Esophagus mucosa (tissue), 1 donor: ENCODE measurements at regions not wholly inside any gene's neighbourhood (a gene's known extent, or its start where the extent isn't known, plus 50 kb on each side); places are given as distances from the start of the nearest gene placed in this dataset.
"Not testable (repeated sequence)": the region's sequence is repeated elsewhere in the genome, so short reads cannot be mapped to it uniquely, and the experiment has no call there.

Experiments
- ATAC-seq: fragments of 200-7000 bp; cut with Tn5 transposase; one replicate; pipeline ENCODE4 v1.9.1; 2020
- donor health status: DM: yes; HTN: yes; CAD: no.

GRCh38 chr13:90197722-90198121, 1149.8 kb upstream of the MIR17HG start:
- no peak for ATAC-seq

- ATAC-seq = no peak
Measured at GRCh38 chr13:90201202-90201601, 1146.3 kb upstream of the MIR17HG start.

- ATAC-seq = no peak
Measured at GRCh38 chr13:90201676-90202460, 1145.6 kb upstream of the MIR17HG start.

- no peak for ATAC-seq
Measured at GRCh38 chr13:90205081-90205480, 1142.4 kb upstream of the MIR17HG start.

- no peak for ATAC-seq
Measured at GRCh38 chr13:90205911-90206310, 1141.6 kb upstream of the MIR17HG start.

GRCh38 chr13:90217275-90217674, 1130.2 kb upstream of the MIR17HG start:
- ATAC-seq = no peak

- ATAC-seq = no peak
Measured at GRCh38 chr13:90222758-90223157, 1124.7 kb upstream of the MIR17HG start.

- no peak for ATAC-seq
Measured at GRCh38 chr13:90230311-90230710, 1117.2 kb upstream of the MIR17HG start.

- no peak for ATAC-seq
Measured at GRCh38 chr13:90232291-90232690, 1115.2 kb upstream of the MIR17HG start.

- ATAC-seq = no peak
Measured at GRCh38 chr13:90233933-90234672, 1113.4 kb upstream of the MIR17HG start.

- no peak for ATAC-seq
Measured at GRCh38 chr13:90237852-90238251, 1109.6 kb upstream of the MIR17HG start.

GRCh38 chr13:90238413-90238812, 1109.1 kb upstream of the MIR17HG start:
- ATAC-seq = no peak

GRCh38 chr13:90239130-90239529, 1108.4 kb upstream of the MIR17HG start:
- no peak for ATAC-seq

GRCh38 chr13:90246005-90246404, 1101.5 kb upstream of the MIR17HG start:
- ATAC-seq = no peak

GRCh38 chr13:90246687-90247345, 1100.7 kb upstream of the MIR17HG start:
- ATAC-seq = no peak

GRCh38 chr13:90253806-90254205, 1093.7 kb upstream of the MIR17HG start:
- no peak for ATAC-seq

GRCh38 chr13:90254437-90254836, 1093.0 kb upstream of the MIR17HG start:
- no peak for ATAC-seq

- ATAC-seq = no peak
Measured at GRCh38 chr13:90256746-90257145, 1090.7 kb upstream of the MIR17HG start.

- no peak for ATAC-seq
Measured at GRCh38 chr13:90258129-90258528, 1089.4 kb upstream of the MIR17HG start.

GRCh38 chr13:90261343-90261742, 1086.1 kb upstream of the MIR17HG start:
- no peak for ATAC-seq

GRCh38 chr13:90270226-90270625, 1077.3 kb upstream of the MIR17HG start:
- ATAC-seq = no peak

GRCh38 chr13:90272356-90272755, 1075.1 kb upstream of the MIR17HG start:
- no peak for ATAC-seq

GRCh38 chr13:90276216-90276615, 1071.3 kb upstream of the MIR17HG start:
- ATAC-seq = no peak

- ATAC-seq = not testable (repeated sequence)
Measured at GRCh38 chr13:90278231-90278630, 1069.3 kb upstream of the MIR17HG start.
